COR-L47 (cell line): ENCODE measurements at regions not wholly inside any gene's neighbourhood (a gene's known extent, or its start where the extent isn't known, plus 50 kb on each side); places are given as distances from the start of the nearest gene placed in this dataset.
A peak's percentile ranks its signal among the peaks of the same experiment; 100 is the strongest.

Experiments
- DNase-seq: peaks from one replicate; lab custom pipeline; 2025; lab: John Stamatoyannopoulos, UW

GRCh38 chr1:232477728-232478127 lies 152.2 kb downstream of the SIPA1L2 start:
- peak; percentile 4 for DNase-seq

GRCh38 chr1:232476538-232476950 lies 153.4 kb downstream of the SIPA1L2 start:
- no peak for DNase-seq

- no peak for DNase-seq
Measured at GRCh38 chr1:232474826-232475225, 155.1 kb downstream of the SIPA1L2 start.

GRCh38 chr1:232473900-232474299 lies 156.0 kb downstream of the SIPA1L2 start:
- DNase-seq: no peak

- DNase-seq: no peak
Measured at GRCh38 chr1:232473324-232473723, 156.6 kb downstream of the SIPA1L2 start.

- no peak for DNase-seq
Measured at GRCh38 chr1:232472485-232473041, 157.4 kb downstream of the SIPA1L2 start.

GRCh38 chr1:232471250-232471649 lies 158.7 kb downstream of the SIPA1L2 start:
- no peak for DNase-seq

- no peak for DNase-seq
Measured at GRCh38 chr1:232470711-232471110, 159.2 kb downstream of the SIPA1L2 start.

GRCh38 chr1:232468249-232468648 lies 161.7 kb downstream of the SIPA1L2 start:
- no peak for DNase-seq

GRCh38 chr1:232467073-232467760 lies 162.7 kb downstream of the SIPA1L2 start:
- DNase-seq: no peak

- DNase-seq: no peak
Measured at GRCh38 chr1:232464325-232464724, 165.6 kb downstream of the SIPA1L2 start.

GRCh38 chr1:232463225-232463624 lies 166.7 kb downstream of the SIPA1L2 start:
- DNase-seq: no peak

GRCh38 chr1:232462213-232462612 lies 167.7 kb downstream of the SIPA1L2 start:
- no peak for DNase-seq

- no peak for DNase-seq
Measured at GRCh38 chr1:232459826-232460225, 170.1 kb downstream of the SIPA1L2 start.

- DNase-seq: no peak
Measured at GRCh38 chr1:232459087-232459486, 170.8 kb downstream of the SIPA1L2 start.

- no peak for DNase-seq
Measured at GRCh38 chr1:232457595-232457994, 172.3 kb downstream of the SIPA1L2 start.

GRCh38 chr1:232456714-232457113 lies 173.2 kb downstream of the SIPA1L2 start:
- no peak for DNase-seq

GRCh38 chr1:232454227-232454886 lies 175.6 kb downstream of the SIPA1L2 start:
- DNase-seq: no peak

GRCh38 chr1:232452736-232453440 lies 177.0 kb downstream of the SIPA1L2 start:
- no peak for DNase-seq

GRCh38 chr1:232452117-232452516 lies 177.8 kb downstream of the SIPA1L2 start:
- no peak for DNase-seq

- no peak for DNase-seq
Measured at GRCh38 chr1:232451506-232451905, 178.4 kb downstream of the SIPA1L2 start.

GRCh38 chr1:232450615-232451014 lies 179.3 kb downstream of the SIPA1L2 start:
- DNase-seq: no peak

GRCh38 chr1:232447125-232447524 lies 182.8 kb downstream of the SIPA1L2 start:
- DNase-seq: no peak
